ENCODE measurements at regions not wholly inside any gene's neighbourhood (a gene's known extent, or its start where the extent isn't known, plus 50 kb on each side); places are given as distances from the start of the nearest gene placed in this dataset.

- DNase-seq = no peak
These were observed 226.6 kb upstream of the ASIC2 start for GRCh38 chr17:33519692-33520091.

- DNase-seq = no peak
These were observed 227.6 kb upstream of the ASIC2 start for GRCh38 chr17:33520426-33521330.

DNA sequence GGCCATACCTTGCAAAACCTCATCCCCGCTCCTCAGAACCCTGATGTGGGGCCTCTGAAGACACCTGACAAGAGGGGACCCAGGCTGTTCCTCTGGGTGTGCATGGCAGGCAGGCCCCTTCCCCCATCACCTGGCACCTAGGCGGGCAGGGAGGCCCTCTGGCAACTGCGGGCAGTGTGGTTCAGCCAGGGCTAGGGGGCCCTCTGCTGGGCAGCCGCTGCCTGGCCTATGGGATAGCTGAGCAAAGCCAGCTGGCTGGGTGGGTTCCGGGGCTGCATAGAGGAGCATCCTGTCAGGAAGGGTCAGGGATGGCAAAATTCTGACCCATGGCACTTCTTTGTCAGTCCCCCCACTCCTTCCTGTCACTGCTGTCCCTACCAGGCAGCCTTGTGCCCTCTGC is 228.7 kb upstream of the ASIC2 start:
- DNase-seq = no peak

- no peak for DNase-seq
These were observed 229.5 kb upstream of the ASIC2 start for GRCh38 chr17:33522623-33523022.

- no peak for DNase-seq
These were observed 230.5 kb upstream of the ASIC2 start for GRCh38 chr17:33523577-33523981.

- DNase-seq = no peak
These were observed 232.1 kb upstream of the ASIC2 start for GRCh38 chr17:33525186-33525585.

DNA sequence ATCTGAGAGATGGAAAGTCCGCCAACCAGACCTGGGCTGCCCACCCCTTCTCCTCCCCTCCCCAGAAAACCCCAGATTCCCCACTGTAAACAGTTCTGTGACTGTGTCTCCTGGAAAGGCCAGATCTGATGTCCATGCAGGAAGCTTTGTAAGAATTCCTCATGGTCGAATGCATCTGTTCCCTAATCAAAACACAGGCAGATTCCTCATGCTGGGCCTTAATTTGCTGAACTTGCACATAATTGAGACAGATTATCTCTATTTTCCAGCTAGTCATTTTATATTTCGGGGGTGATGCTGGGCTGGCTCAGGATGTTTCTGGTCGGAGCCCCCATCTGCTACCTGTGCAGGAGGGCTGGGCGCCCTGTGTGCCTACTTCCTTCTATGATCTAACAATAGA is 233.6 kb upstream of the ASIC2 start:
- no peak for DNase-seq

- DNase-seq = no peak
These were observed 234.2 kb upstream of the ASIC2 start for GRCh38 chr17:33527290-33527689.

- no peak for DNase-seq
These were observed 235.8 kb upstream of the ASIC2 start for GRCh38 chr17:33528846-33529245.

- no peak for DNase-seq
These were observed 236.7 kb upstream of the ASIC2 start for GRCh38 chr17:33529816-33530215.

DNA sequence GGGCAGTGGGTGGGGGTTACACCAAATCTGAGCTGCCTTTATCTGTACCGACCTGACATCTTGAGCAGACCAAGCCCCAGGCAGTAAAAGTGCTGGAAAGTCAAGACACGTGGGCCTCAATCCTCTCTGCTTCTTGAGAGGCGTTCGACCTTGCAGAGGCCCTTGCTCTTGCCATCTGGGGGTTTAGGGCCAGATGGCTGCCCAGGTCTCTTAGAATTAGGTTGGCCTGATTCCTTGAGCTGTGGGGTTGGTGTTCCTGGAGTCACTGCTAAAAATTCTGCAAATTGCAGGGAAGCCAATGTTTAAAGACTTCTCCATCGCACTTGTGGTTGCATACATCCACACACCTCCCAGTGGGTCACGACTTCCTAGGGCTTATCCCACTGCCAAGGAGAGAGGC is 238.2 kb upstream of the ASIC2 start:
- no peak for DNase-seq

DNA sequence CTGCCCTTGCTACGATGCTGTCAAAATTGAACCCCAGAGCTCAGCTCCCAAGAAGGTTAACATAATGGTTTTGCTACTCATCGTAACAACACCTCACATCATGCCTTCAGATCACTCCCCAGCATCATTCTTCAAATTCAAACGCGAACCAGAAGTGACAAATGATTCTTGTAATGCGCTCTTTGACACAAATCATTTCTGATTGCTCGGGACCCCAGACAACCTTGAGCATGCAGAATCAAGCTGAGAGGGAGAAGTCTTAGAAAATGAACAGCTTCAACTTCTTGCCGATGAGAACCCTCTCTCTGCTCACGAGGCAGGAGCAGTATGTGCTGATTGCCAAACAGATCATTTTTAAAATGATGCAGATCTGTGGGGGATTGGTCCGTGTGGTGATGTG is 241.0 kb upstream of the ASIC2 start:
- DNase-seq = no peak

GRCh38 chr17:33545124-33545523 is 252.0 kb upstream of the ASIC2 start:
- DNase-seq = no peak

GRCh38 chr17:33550261-33550660 is 257.2 kb upstream of the ASIC2 start:
- no peak for DNase-seq

GRCh38 chr17:33551075-33551474 is 258.0 kb upstream of the ASIC2 start:
- no peak for DNase-seq

GRCh38 chr17:33551911-33552310 is 258.8 kb upstream of the ASIC2 start:
- DNase-seq = no peak

- DNase-seq = no peak
These were observed 267.1 kb upstream of the ASIC2 start for GRCh38 chr17:33560165-33560564.

- no peak for DNase-seq
These were observed 267.8 kb upstream of the ASIC2 start for GRCh38 chr17:33560871-33561270.

DNA sequence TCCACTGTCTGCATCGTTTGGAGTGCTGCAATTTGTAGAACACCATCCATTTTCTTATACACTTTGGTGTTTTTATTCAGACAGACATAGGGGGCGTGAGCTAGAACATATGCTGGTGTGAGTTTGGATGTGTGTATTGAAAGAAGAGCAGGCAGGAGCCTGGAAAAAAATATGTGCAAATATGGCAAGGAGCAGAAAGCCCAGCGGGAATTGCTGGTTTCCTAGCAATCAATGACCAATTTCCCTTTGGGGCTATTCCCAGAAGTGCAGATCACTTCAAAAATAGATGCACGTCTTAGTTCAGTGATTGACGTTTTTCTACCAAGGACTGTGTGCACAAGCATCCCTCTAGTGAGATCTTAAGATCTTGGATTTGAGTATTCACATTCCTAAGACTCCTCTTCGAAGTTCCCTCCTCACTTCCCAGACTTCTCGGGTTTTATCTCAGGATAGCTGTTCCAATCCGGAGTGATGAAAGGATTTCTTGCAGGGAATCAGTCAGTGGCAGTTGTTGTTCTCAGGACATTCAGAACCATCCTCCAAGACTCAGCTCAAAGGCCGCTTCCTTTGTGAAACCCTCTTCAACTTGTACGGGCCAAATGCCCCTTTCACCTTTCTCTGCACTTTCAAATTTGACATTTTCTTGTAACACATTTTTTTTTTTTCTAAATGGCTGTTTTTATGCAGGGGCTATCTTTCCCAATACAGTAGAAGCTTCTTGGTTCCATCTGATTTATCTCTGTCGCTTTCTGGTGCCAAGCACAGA is 268.7 kb upstream of the ASIC2 start:
- no peak for DNase-seq

DNA sequence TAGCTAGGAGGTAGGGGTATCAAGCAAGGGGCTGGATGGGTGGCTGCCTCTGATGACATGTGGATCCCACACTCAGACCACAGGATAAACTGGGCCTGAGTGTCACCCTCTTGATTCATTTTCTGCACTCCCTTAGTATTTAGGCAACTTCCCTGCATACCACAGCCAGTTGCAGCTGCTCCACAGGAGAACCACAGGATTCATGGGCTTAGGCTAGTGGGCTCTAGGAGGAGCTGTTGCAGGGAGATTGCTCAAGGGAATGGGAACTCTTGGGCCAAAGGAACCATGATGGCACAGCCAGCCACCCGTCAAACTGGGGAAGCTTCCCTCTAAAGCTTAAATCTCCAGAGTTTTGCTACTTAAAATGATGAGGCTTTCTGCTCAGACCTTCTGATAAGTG is 269.7 kb upstream of the ASIC2 start:
- no peak for DNase-seq

DNA sequence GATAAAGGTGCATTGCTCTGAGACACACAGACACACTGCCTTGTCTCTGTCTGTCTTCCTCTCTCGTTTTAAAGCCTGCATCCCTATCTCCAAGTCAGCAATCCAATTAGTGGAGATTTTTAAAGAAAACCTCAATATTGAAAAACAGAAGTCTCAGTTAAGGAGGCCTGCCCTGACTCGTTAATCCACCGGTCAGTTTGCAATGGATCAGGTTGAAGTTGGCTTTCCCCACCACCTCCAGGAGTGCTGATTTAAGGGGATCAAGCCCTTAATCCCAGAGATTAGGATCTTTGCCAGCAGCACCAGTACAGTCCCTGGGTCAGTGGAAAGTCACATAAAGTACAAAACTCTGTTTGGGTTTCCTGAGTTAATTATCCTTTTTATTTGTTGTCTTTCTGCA is 271.1 kb upstream of the ASIC2 start:
- no peak for DNase-seq

DNA sequence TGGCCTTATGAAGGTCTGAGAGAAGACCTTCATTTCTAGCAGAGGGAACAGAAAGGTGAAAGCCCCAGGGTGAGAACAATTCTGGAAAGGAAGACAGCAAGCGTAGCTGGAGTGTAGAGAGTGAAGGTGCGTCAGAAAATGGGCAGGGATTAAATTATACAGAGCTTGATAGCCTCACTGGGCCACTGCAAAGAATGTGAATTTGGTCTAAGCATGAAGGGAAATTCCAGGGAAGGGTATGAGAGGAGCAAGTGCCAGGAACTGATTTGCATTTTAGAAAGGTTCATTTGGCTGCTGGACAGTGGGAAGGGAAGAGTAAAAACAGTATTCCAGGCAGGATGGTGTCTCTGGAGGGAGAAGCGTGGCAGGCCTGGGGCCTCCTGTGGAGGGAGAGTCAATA is 274.1 kb upstream of the ASIC2 start:
- DNase-seq = no peak

DNA sequence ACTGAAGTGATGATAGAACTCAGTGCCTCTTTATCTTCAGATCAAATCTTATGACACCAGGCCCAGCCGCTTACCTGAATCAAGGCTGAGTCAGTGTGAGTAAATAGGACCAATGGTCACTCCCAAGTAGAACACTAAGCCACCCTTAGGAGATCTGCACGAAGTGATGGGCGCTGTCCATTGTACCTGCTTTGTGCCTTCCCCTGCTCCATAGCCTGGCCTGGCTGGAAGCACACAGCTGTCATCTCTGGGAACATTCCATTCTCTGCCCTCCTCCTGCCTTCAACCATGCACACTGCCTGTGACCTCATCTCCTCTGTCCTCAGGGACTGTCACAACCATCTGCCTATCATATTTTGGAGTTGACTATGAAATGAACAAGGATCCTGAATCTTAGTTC is 279.5 kb upstream of the ASIC2 start:
- DNase-seq = no peak

DNA sequence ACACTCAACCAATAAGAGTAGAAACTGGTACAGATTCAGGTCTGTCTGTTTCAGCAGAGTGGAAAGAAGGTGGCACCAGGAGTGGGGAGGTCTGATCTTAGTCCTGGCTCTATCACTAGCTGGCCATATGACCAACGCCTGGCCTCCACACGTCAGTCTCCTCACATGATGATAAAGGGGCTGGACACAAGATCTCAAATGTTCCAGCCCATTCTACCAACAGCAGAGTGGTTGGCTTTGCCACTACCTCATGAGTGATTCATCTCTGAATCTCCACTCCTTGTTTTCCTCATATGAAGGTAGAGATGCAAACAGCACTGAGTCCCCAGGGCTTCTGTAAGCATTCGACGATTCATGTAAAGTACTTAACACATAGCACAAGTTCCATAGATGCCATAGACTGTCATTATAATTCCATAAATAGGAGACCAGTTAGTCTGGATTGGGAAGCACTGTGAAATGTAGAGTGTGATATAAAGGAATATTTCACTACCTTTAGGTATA is 281.9 kb upstream of the ASIC2 start:
- DNase-seq = no peak

Measured in NCI-H2081 treated with DMSO at 0.1 percent for 48 hours (cell line).